GM04503 (cell line): ENCODE measurements at regions not wholly inside any gene's neighbourhood (a gene's known extent, or its start where the extent isn't known, plus 50 kb on each side); places are given as distances from the start of the nearest gene placed in this dataset.
"Not testable (repeated sequence)": the region's sequence is repeated elsewhere in the genome, so short reads cannot be mapped to it uniquely, and the experiment has no call there.

Experiments used
- DNase-seq: peaks from one replicate; pipeline ENCODE4 v3.0.0-alpha.2; 2012; ENCODE audit warnings: low read depth

- not testable (repeated sequence) for DNase-seq
These were observed 51.0 kb upstream of the CDYL start for GRCh38 chr6:4725136-4725760.

- not testable (repeated sequence) for DNase-seq
These were observed 51.5 kb upstream of the CDYL start for GRCh38 chr6:4724727-4725126.

- no peak for DNase-seq
These were observed 52.8 kb upstream of the CDYL start for GRCh38 chr6:4723383-4723782.

GRCh38 chr6:4721368-4721767, 54.8 kb upstream of the CDYL start:
- not testable (repeated sequence) for DNase-seq

- DNase-seq, result no peak
These were observed 56.7 kb upstream of the CDYL start for GRCh38 chr6:4719491-4719890.

GRCh38 chr6:4717856-4718255, 58.3 kb upstream of the CDYL start:
- DNase-seq, result no peak

GRCh38 chr6:4717124-4717523, 59.1 kb upstream of the CDYL start:
- no peak for DNase-seq

- DNase-seq, result no peak
These were observed 61.2 kb upstream of the CDYL start for GRCh38 chr6:4714961-4715501.

- DNase-seq, result no peak
These were observed 63.9 kb upstream of the CDYL start for GRCh38 chr6:4712291-4712690.

GRCh38 chr6:4707011-4707410, 69.2 kb upstream of the CDYL start:
- DNase-seq, result peak; percentile 13

GRCh38 chr6:4705809-4706208, 70.4 kb upstream of the CDYL start:
- no peak for DNase-seq

GRCh38 chr6:4703382-4703781, 72.8 kb upstream of the CDYL start:
- no peak for DNase-seq

GRCh38 chr6:4698901-4699659, 77.1 kb upstream of the CDYL start:
- DNase-seq, result peak; percentile 11

GRCh38 chr6:4693173-4693970, 82.8 kb upstream of the CDYL start:
- DNase-seq, result no peak

- DNase-seq, result no peak
These were observed 83.5 kb upstream of the CDYL start for GRCh38 chr6:4692664-4693063.

GRCh38 chr6:4687989-4688947, 87.9 kb upstream of the CDYL start:
- peak; percentile 57 for DNase-seq

- DNase-seq, result no peak
These were observed 88.6 kb upstream of the CDYL start for GRCh38 chr6:4687656-4687988.

- no peak for DNase-seq
These were observed 93.6 kb upstream of the CDYL start for GRCh38 chr6:4682431-4683097.

- DNase-seq, result no peak
These were observed 97.5 kb upstream of the CDYL start for GRCh38 chr6:4678506-4679300.

GRCh38 chr6:4677751-4678065, 98.5 kb upstream of the CDYL start:
- no peak for DNase-seq
